T-helper 2 cell treated with Interferon-gamma antibody and Interleukin-4, amounts not matched to agents 100 ng/mL and 5 ng/mL, for 36 hours (primary cell): ENCODE measurements at regions not wholly inside any gene's neighbourhood (a gene's known extent, or its start where the extent isn't known, plus 50 kb on each side); places are given as distances from the start of the nearest gene placed in this dataset.
"Not testable (repeated sequence)": the region's sequence is repeated elsewhere in the genome, so short reads cannot be mapped to it uniquely, and the experiment has no call there.

ENCODE experiments used
- intact Hi-C: fragments of 100-400 bp; cut with micrococcal nuclease; formaldehyde crosslinking; loops from one replicate; pipeline ENCODE4 v1.15.1; 2023

GRCh38 chr22:48076008-48076407, 1313.6 kb downstream of the TBC1D22A start:
- intact Hi-C loops: no loop called here

GRCh38 chr22:48075604-48076003, 1313.2 kb downstream of the TBC1D22A start:
- intact Hi-C loops: no loop called here

- intact Hi-C loops: no loop called here
These were observed 1310.3 kb downstream of the TBC1D22A start for GRCh38 chr22:48072777-48073176.

- intact Hi-C loops: no loop called here
These were observed 1309.4 kb downstream of the TBC1D22A start for GRCh38 chr22:48071828-48072227.

- intact Hi-C loops: no loop called here
These were observed 1308.9 kb downstream of the TBC1D22A start for GRCh38 chr22:48071305-48071704.

- intact Hi-C loops: no loop called here
These were observed 1308.3 kb downstream of the TBC1D22A start for GRCh38 chr22:48070760-48071159.

GRCh38 chr22:48070083-48070482, 1307.6 kb downstream of the TBC1D22A start:
- intact Hi-C loops: no loop called here

- intact Hi-C loops: no loop called here
These were observed 1306.8 kb downstream of the TBC1D22A start for GRCh38 chr22:48069256-48069655.

GRCh38 chr22:48068323-48068885, 1306.0 kb downstream of the TBC1D22A start:
- intact Hi-C loops: no loop called here

GRCh38 chr22:48065892-48066291, 1303.4 kb downstream of the TBC1D22A start:
- intact Hi-C loops: no loop called here

GRCh38 chr22:48061726-48062125, 1299.3 kb downstream of the TBC1D22A start:
- intact Hi-C loops: no loop called here

- intact Hi-C loops: no loop called here
These were observed 1297.8 kb downstream of the TBC1D22A start for GRCh38 chr22:48060266-48060665.

- intact Hi-C loops: not testable (repeated sequence)
These were observed 1297.1 kb downstream of the TBC1D22A start for GRCh38 chr22:48059521-48059920.

GRCh38 chr22:48057116-48057835, 1294.8 kb downstream of the TBC1D22A start:
- intact Hi-C loops: no loop called here

GRCh38 chr22:48055827-48056226, 1293.4 kb downstream of the TBC1D22A start:
- intact Hi-C loops: no loop called here

GRCh38 chr22:48055185-48055584, 1292.7 kb downstream of the TBC1D22A start:
- intact Hi-C loops: no loop called here

GRCh38 chr22:48054596-48054995, 1292.1 kb downstream of the TBC1D22A start:
- intact Hi-C loops: no loop called here

GRCh38 chr22:48053973-48054372, 1291.5 kb downstream of the TBC1D22A start:
- intact Hi-C loops: no loop called here

GRCh38 chr22:48053486-48053885, 1291.0 kb downstream of the TBC1D22A start:
- intact Hi-C loops: no loop called here

- intact Hi-C loops: no loop called here
These were observed 1290.1 kb downstream of the TBC1D22A start for GRCh38 chr22:48052621-48052890.

- intact Hi-C loops: no loop called here
These were observed 1289.6 kb downstream of the TBC1D22A start for GRCh38 chr22:48051796-48052620.

GRCh38 chr22:48050836-48051235, 1288.4 kb downstream of the TBC1D22A start:
- intact Hi-C loops: no loop called here

- intact Hi-C loops: no loop called here
These were observed 1286.7 kb downstream of the TBC1D22A start for GRCh38 chr22:48049116-48049515.
